GM19468 (cell line): ENCODE measurements at regions not wholly inside any gene's neighbourhood (a gene's known extent, or its start where the extent isn't known, plus 50 kb on each side); places are given as distances from the start of the nearest gene placed in this dataset.

Source experiments
- ATAC-seq: cut with Tn5 transposase; IDR thresholded peaks from one replicate; pipeline ENCODE4 v1.9.1; 2021; ENCODE audit warnings: mild to moderate bottlenecking, moderate library complexity, moderate number of reproducible peaks; ENCODE audit not compliant: unreplicated experiment; ENCODE audit errors: extremely low read depth

- ATAC-seq, result no peak
These were observed 155.1 kb upstream of the FRMD4B start for GRCh38 chr3:69540706-69541581.

- ATAC-seq, result no peak
These were observed 153.2 kb upstream of the FRMD4B start for GRCh38 chr3:69539134-69539533.

GRCh38 chr3:69538281-69538680, 152.4 kb upstream of the FRMD4B start:
- no peak for ATAC-seq

- ATAC-seq, result no peak
These were observed 150.6 kb upstream of the FRMD4B start for GRCh38 chr3:69536306-69537020.

GRCh38 chr3:69535613-69536012, 149.7 kb upstream of the FRMD4B start:
- ATAC-seq, result no peak

GRCh38 chr3:69532547-69533224, 146.8 kb upstream of the FRMD4B start:
- ATAC-seq, result no peak

GRCh38 chr3:69531576-69532546, 146.0 kb upstream of the FRMD4B start:
- no peak for ATAC-seq

GRCh38 chr3:69530554-69530953, 144.7 kb upstream of the FRMD4B start:
- ATAC-seq, result no peak

GRCh38 chr3:69527498-69527897, 141.6 kb upstream of the FRMD4B start:
- no peak for ATAC-seq

GRCh38 chr3:69524816-69525215, 138.9 kb upstream of the FRMD4B start:
- ATAC-seq, result no peak

- ATAC-seq, result no peak
These were observed 135.4 kb upstream of the FRMD4B start for GRCh38 chr3:69521286-69521685.

GRCh38 chr3:69511361-69511760, 125.5 kb upstream of the FRMD4B start:
- no peak for ATAC-seq

GRCh38 chr3:69510481-69511030, 124.7 kb upstream of the FRMD4B start:
- no peak for ATAC-seq

- no peak for ATAC-seq
These were observed 123.4 kb upstream of the FRMD4B start for GRCh38 chr3:69509288-69509687.

GRCh38 chr3:69505770-69506407, 120.0 kb upstream of the FRMD4B start:
- ATAC-seq, result no peak

GRCh38 chr3:69504232-69504631, 118.3 kb upstream of the FRMD4B start:
- no peak for ATAC-seq

GRCh38 chr3:69500604-69501003, 114.7 kb upstream of the FRMD4B start:
- ATAC-seq, result no peak

- no peak for ATAC-seq
These were observed 114.1 kb upstream of the FRMD4B start for GRCh38 chr3:69499899-69500421.

GRCh38 chr3:69499422-69499821, 113.5 kb upstream of the FRMD4B start:
- no peak for ATAC-seq
